ENCODE measurements at regions not wholly inside any gene's neighbourhood (a gene's known extent, or its start where the extent isn't known, plus 50 kb on each side); places are given as distances from the start of the nearest gene placed in this dataset.

DNA sequence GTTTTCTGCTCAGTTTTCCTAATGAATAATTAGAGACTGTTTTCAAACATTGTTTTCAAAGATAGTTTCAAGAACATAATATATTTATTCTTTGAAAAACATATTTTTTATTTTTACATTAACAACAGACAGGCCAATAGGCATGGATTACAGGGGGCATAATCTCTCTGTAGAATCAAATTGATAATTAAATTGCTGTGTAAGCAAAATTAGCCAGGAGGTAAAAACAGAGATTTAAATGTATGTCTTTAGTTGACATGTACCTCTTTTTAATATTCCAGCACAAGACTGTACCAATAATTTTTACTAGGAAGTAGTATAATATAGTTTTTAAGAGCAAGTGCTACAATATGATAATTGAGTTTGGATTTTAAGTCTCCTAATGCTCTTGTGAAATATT is 1444.5 kb downstream of the BRINP3 start:
- TF ChIP-seq CTCF (IDR thresholded peaks at IDR 0.05) (no peak), POLR2A (IDR thresholded peaks at IDR 0.05) (no peak)

GRCh38 chr1:189036628-189037027 is 1441.0 kb downstream of the BRINP3 start:
- Histone ChIP-seq H3K4me1 (no peaks in the 10 kb centered on the region), H3K4me3 (replicated peaks in 1 of 3) (no peak overlapping the region), H3K9me3 (no peaks in the 10 kb centered on the region), H3K27me3 (no peaks in the 10 kb centered on the region), H3K27ac (no peak overlapping the region), H3K36me3 (no peaks in the 10 kb centered on the region)
- no peak for DNase-seq
- TF ChIP-seq POLR2A (IDR thresholded peaks at IDR 0.05) (no peak), CTCF (IDR thresholded peaks at IDR 0.05) (no peak)
- WGBS, 2 donors, result 68 to 75% methylated on average over 3 of the region's 3 CpGs
- intact Hi-C loops (cut with DNase I), result no loop called here

More for the DNA sequence above, 1444.5 kb downstream of the BRINP3 start:
- no peak overlapping the region for H3K27ac ChIP-seq
- no peaks in the 10 kb centered on the region for H3K27me3 ChIP-seq
- H3K36me3 ChIP-seq, result no peaks in the 10 kb centered on the region
- intact Hi-C loops (cut with DNase I), result no loop called here
- no peaks in the 10 kb centered on the region for H3K9me3 ChIP-seq
- DNase-seq, result no peak
- H3K4me1 ChIP-seq, result no peaks in the 10 kb centered on the region
- no peak overlapping the region for H3K4me3 ChIP-seq (replicated peaks in 1 of 3)

DNA sequence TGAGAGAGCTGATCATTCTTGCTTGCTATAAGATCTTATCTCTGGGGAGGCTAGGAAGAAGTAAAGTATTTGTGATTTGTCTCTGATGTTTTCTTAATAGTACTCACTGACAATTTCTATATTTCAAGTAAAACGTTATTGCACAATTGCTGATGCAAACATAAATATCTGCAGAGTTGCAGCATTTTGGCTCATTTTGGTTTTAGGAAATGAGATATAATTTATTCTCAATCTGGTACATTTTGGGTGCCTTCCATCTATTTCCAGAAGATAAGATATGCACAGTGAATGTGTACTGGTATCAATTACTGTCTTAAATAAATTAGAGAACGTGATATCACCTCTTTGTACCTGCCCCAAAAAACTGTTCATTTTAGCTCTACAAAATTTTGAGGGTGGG is 1431.5 kb downstream of the BRINP3 start:
- Histone ChIP-seq H3K36me3 (no peaks in the 10 kb centered on the region), H3K27ac (no peak overlapping the region), H3K4me1 (no peaks in the 10 kb centered on the region), H3K4me3 (replicated peaks in 1 of 3) (no peak overlapping the region), H3K27me3 (no peaks in the 10 kb centered on the region), H3K9me3 (no peaks in the 10 kb centered on the region)
- WGBS, 2 donors, result 41 to 53% methylated on average over 2 of the region's 2 CpGs
- no peak for TF ChIP-seq POLR2A (IDR thresholded peaks at IDR 0.05)
- intact Hi-C loops (cut with DNase I), result no loop called here
- no peak for DNase-seq

GRCh38 chr1:189084811-189085210 is 1392.9 kb downstream of the BRINP3 start:
- Histone ChIP-seq H3K4me1 (no peaks in the 10 kb centered on the region), H3K9me3 (no peaks in the 10 kb centered on the region), H3K27me3 (no peaks in the 10 kb centered on the region), H3K27ac (no peak overlapping the region), H3K4me3 (replicated peaks in 1 of 3) (no peak overlapping the region), H3K36me3 (no peaks in the 10 kb centered on the region)
- DNase-seq, result no peak
- WGBS, 2 donors, result 48 to 52% methylated on average over 2 of the region's 2 CpGs
- intact Hi-C loops (cut with DNase I), result no loop called here
- no peak for TF ChIP-seq POLR2A (IDR thresholded peaks at IDR 0.05)
- no peak for TF ChIP-seq CTCF (IDR thresholded peaks at IDR 0.05)

GRCh38 chr1:189103956-189104355 is 1373.7 kb downstream of the BRINP3 start:
- no peaks in the 10 kb centered on the region for H3K36me3 ChIP-seq
- intact Hi-C loops (cut with DNase I), result no loop called here
- TF ChIP-seq CTCF (IDR thresholded peaks at IDR 0.05), result no peak
- no peak overlapping the region for H3K4me3 ChIP-seq (replicated peaks in 1 of 3)
- no peaks in the 10 kb centered on the region for H3K27me3 ChIP-seq
- H3K27ac ChIP-seq, result no peak overlapping the region
- H3K4me1 ChIP-seq, result no peaks in the 10 kb centered on the region
- no peaks in the 10 kb centered on the region for H3K9me3 ChIP-seq
- no peak for DNase-seq

DNA sequence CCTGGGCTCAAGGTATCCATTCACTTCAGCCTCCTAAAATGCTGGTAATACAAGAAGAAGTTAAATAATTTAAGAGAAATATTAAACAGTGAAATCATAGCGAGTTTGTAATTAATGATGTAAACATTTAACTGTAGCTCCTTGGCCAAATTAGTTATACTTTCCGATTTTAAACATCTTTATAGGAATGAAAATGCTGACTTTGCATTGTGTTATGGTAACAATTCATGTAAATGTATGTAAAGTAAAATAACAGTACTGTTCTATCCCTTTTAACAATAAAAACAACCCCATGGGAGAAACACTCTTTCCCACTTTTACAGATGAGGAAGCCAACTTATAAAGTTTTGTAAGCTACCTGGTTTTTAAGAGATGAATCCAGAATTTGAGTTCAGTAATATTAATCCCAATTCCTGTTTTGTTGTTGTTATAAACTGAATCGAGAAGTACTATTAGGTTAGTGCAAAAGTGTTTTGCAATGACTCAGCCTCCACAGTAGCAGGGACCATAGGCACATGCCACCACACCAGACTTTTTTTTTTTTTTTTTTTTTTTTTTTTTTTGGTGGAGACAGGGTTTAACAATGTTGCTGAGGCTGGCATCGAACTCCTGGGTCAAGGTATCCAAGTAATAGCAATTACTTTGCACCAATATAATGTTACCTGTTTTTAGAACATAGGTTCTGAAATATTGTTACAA is 1360.4 kb downstream of the BRINP3 start:
- no peak overlapping the region for H3K27ac ChIP-seq
- no peak overlapping the region for H3K4me3 ChIP-seq (replicated peaks in 1 of 3)
- H3K4me1 ChIP-seq, result no peaks in the 10 kb centered on the region
- no peaks in the 10 kb centered on the region for H3K9me3 ChIP-seq
- H3K36me3 ChIP-seq, result no peaks in the 10 kb centered on the region
- H3K27me3 ChIP-seq, result no peaks in the 10 kb centered on the region
- no peak for DNase-seq
- TF ChIP-seq CTCF (IDR thresholded peaks at IDR 0.05), result no peak
- TF ChIP-seq POLR2A (IDR thresholded peaks at IDR 0.05), result no peak
- 88 to 89% methylated on average over 4 of the region's 4 CpGs for WGBS, 2 donors
- intact Hi-C loops (cut with DNase I), result no loop called here
